A673 (cell line): ENCODE measurements at regions not wholly inside any gene's neighbourhood (a gene's known extent, or its start where the extent isn't known, plus 50 kb on each side); places are given as distances from the start of the nearest gene placed in this dataset.

Experiments used
- CTCF ChIP-seq: fragments of 300-800, 200-600 bp; sonication (generic); conservative IDR thresholded peaks from 2 replicates; pipeline ENCODE4 v1.5.1; 2017; ENCODE audit warnings: low read depth, mild to moderate bottlenecking, antibody characterized with exemption, low read length, moderate library complexity, mixed read lengths
- EZH2 ChIP-seq: fragments of 200-600 bp; sonication (generic); IDR thresholded peaks from 2 replicates; pipeline ENCODE4 v1.6.1; 2017; ENCODE audit warnings: borderline replicate concordance, low read depth, mild to moderate bottlenecking, mixed read lengths, antibody characterized with exemption, low read length; ENCODE audit not compliant: poor library complexity, severe bottlenecking

GRCh38 chr4:135204311-135204710 is 1002.7 kb upstream of the PABPC4L start:
- TF ChIP-seq EZH2, result no peak
- TF ChIP-seq CTCF, result no peak
